GM20000 (cell line): ENCODE measurements at regions not wholly inside any gene's neighbourhood (a gene's known extent, or its start where the extent isn't known, plus 50 kb on each side); places are given as distances from the start of the nearest gene placed in this dataset.

Experiments used
- DNase-seq: peaks from one replicate; pipeline ENCODE4 v3.0.0; 2012; ENCODE audit warnings: low spot score
- TF ChIP-seq, protein P1 (sequence below): IDR thresholded peaks from 2 replicates; pipeline ENCODE4 v1.5.1; 2012; ENCODE audit warnings: mild to moderate bottlenecking, control low read depth; ENCODE audit errors: extremely low read depth, missing control alignments

DNA sequence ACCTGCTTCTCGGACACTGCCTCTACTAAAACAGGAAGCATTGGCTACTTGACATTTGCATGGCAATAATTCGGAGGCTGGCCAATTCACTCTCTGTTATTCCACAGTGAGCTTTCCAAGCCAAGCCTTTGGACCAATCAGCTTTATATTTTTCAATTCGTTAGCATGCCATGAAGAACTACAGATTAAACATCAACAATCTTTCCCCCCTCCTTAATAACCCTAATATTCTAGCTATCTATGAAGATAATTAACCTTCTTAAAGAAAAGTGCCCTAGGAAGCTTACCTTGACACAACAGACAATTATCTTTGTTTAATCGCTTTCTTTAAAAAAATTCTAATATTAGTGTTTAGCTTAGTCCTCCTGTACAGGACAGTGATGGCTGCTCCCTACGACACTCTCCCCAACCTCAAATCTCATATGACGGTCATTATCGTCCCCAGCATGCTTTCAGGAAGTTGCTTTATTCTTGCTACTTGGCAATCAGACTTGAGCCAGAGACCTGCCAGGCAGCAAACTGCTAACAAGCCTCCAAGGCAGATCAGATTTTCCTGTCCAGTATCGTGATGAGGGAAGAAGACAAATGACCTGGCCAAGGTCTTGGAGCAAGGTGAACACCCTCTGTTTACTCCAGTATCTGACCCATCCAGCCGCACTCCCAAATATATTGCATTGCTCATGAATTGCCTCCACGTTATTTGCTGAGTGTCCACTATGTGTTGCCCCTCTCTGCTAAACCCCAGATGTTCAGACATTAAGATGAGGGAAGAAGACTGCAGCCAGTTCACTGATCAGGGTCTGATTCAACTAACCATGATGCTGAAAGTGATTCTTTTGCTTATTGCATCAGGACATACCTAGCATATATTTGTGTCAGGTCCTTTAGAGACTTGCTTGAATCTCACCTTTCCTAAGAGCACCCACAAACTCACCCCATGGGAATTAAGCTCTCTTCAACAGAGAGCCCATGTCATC, 68.1 kb upstream of the LPP start:
- TF ChIP-seq, protein P1, sequence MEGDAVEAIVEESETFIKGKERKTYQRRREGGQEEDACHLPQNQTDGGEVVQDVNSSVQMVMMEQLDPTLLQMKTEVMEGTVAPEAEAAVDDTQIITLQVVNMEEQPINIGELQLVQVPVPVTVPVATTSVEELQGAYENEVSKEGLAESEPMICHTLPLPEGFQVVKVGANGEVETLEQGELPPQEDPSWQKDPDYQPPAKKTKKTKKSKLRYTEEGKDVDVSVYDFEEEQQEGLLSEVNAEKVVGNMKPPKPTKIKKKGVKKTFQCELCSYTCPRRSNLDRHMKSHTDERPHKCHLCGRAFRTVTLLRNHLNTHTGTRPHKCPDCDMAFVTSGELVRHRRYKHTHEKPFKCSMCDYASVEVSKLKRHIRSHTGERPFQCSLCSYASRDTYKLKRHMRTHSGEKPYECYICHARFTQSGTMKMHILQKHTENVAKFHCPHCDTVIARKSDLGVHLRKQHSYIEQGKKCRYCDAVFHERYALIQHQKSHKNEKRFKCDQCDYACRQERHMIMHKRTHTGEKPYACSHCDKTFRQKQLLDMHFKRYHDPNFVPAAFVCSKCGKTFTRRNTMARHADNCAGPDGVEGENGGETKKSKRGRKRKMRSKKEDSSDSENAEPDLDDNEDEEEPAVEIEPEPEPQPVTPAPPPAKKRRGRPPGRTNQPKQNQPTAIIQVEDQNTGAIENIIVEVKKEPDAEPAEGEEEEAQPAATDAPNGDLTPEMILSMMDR, result no peak
- DNase-seq, result no peak

DNA sequence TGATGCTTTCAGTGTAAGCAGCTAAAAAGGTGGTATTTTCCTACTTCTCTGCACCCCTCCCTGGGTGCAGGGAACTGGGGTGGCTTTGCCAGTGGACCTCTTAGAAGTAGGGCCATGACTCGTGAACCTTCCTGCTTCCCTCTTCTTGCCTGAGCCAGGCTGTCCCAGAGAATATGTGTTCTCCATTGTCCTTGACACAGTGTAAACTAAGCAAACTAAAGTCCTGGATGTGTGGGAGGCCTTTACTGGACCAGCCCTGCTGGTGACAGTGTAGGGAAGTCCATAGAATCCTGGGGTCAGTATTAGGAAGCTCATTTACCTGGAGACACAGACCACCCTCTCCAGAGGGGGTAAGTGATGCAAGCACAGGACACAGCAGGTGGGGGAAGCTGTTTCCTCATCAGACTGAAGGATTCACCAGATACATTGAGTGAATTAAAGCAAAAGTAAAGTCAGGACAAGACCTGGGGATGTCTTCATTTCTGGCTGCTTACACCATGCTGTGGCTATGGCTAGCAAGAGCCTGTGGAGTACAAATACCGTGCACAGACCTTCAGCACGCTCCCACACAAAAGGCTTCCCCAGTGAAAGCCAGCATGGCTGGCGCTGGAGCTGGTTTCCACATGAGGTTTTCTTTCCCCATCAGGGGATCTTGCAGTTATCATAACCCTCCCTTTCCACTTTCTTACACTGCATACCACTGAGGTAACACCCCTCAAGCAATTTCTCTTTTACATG, 64.8 kb upstream of the LPP start:
- TF ChIP-seq, protein P1, result no peak
- no peak for DNase-seq

DNA sequence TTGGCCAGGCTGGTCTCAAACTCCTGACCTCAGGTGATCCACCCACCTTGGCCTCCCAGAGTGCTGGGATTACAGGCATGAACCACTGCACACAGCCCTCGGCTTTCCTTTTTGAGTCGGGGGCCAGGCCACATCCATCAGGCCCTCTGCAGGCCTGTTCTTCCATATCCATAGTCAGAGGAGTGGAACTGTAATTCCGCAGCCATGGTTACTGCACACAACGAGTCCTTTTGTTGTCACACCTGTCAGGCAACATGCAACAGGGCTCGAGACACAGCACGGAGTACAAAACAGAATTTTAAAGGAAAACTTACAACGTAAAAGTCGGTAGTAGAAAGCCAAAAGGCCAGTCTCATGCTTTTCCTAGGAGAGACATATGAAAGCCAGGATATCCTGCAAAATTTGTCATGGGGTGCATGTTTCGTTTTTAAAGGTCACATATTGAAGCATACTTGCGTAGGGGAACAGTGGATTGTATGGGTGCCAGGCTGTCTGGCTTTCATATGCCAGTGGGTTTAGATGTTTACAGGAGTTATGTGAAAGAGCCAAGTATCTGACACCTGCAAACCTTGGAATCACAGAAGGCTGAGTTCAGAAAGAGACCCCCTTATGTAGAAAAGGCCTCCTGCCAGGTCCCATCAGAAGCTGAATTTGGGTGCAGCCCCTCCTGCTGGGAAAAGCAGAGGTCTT, 63.2 kb upstream of the LPP start:
- TF ChIP-seq, protein P1, result no peak
- DNase-seq, result no peak

DNA sequence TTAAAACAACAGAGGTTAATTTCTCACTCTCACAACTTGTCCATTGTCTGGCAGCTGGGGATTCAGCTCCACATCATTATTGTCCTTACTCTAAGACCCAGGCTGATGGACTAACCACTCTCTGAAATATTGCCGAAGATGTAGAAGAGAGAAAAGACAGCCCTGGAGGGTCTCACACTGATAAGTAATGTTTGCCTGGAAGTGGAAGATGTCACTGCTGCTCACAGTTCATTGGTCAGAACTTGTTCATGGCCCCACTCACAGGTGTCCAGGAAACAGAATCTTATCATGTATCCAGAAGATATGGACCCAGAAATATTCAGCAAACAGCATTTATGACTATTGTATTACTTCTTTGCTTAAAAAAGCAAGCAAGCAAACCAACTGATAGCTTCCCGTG, 62.2 kb upstream of the LPP start:
- no peak for DNase-seq
- TF ChIP-seq, protein P1, result no peak

DNA sequence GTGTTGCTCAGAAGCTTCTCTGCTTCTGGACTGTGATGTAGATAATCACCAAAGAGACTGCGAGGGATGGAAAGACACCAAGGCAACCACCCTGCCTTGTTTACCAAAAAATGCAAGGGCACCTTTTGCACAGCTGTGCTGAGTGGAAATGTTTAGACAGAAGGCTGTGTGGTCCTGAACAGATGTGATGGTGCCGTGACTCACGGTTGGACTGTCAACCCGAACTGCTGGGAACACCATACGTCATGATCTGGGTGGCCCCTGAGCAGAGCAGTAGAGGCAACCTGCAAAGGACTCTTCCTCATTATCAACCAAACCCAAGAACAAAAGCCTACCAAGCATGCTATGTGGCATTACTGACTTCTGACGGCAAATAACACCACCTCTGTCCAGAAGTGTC, 61.3 kb upstream of the LPP start:
- TF ChIP-seq, protein P1, result no peak
- no peak for DNase-seq

DNA sequence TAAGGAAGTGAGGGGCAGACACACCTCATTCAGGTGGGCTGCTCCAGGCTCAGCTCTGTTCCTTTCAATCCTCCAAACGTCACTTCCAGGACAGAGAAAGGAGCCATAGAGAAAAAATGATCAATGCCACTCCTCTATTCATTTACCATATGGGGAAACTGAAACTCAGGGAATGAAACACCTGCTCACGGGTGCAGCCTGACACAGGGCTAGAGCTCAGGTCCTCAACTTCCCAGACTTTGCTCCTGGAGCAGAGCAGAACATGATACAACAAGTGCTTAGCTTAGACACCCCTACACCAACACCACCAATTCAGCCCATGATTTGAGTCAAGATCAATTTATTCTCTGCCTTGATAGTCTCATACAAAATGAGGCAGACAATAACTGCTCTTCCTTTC, 58.5 kb upstream of the LPP start:
- no peak for DNase-seq
- TF ChIP-seq, protein P1, result no peak
